Hepatocyte (in vitro differentiated cells): ENCODE measurements at regions not wholly inside any gene's neighbourhood (a gene's known extent, or its start where the extent isn't known, plus 50 kb on each side); places are given as distances from the start of the nearest gene placed in this dataset.

Experiments
- EZH2phosphoT487 ChIP-seq: fragments of 200-600 bp; sonication (generic); IDR thresholded peaks from one replicate; pipeline ENCODE4 v1.6.1; 2018; ENCODE audit warnings: antibody characterized with exemption, mild to moderate bottlenecking, low read depth, moderate library complexity; ENCODE audit not compliant: unreplicated experiment, severe bottlenecking
- TF ChIP-seq, protein P1 (sequence below): fragments of 200-600 bp; sonication (generic); IDR thresholded peaks from 2 replicates; pipeline ENCODE4 v1.5.1; 2016; ENCODE audit warnings: antibody characterized with exemption, mild to moderate bottlenecking; ENCODE audit not compliant: poor library complexity

DNA sequence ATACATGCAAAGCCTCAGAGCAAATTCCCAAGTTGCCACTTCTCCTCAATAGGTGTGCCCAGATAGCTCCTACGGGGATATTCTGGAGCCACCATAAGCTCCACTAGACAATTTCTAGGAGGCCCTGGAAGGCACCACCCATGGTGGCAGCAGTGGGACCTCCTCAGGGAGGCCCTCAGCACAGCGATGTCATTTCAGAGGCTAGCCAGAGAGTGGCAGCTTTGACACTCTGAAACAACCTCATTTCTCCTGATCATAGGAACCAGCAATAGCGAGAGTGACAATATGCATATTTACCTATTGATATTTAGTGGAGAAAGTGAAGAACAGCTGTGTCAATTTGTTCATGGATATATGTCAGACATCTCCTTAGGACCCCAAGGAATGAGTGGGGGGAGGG is 612.3 kb downstream of the SOX5 start:
- TF ChIP-seq, protein P1, sequence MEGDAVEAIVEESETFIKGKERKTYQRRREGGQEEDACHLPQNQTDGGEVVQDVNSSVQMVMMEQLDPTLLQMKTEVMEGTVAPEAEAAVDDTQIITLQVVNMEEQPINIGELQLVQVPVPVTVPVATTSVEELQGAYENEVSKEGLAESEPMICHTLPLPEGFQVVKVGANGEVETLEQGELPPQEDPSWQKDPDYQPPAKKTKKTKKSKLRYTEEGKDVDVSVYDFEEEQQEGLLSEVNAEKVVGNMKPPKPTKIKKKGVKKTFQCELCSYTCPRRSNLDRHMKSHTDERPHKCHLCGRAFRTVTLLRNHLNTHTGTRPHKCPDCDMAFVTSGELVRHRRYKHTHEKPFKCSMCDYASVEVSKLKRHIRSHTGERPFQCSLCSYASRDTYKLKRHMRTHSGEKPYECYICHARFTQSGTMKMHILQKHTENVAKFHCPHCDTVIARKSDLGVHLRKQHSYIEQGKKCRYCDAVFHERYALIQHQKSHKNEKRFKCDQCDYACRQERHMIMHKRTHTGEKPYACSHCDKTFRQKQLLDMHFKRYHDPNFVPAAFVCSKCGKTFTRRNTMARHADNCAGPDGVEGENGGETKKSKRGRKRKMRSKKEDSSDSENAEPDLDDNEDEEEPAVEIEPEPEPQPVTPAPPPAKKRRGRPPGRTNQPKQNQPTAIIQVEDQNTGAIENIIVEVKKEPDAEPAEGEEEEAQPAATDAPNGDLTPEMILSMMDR = no peak
- no peak for TF ChIP-seq EZH2phosphoT487
